Mesenteric fat pad (tissue), 1 donor: ENCODE measurements at regions not wholly inside any gene's neighbourhood (a gene's known extent, or its start where the extent isn't known, plus 50 kb on each side); places are given as distances from the start of the nearest gene placed in this dataset.
"Not testable (repeated sequence)": the region's sequence is repeated elsewhere in the genome, so short reads cannot be mapped to it uniquely, and the experiment has no call there.

ENCODE experiments used
- DNase-seq: peaks from one replicate; pipeline ENCODE4 v3.0.0-alpha.2; 2020; ENCODE audit warnings: low spot score
- donor health status: DM: yes; HTN: yes; CAD: no.

- DNase-seq, result no peak
Observed at GRCh38 chr21:19508442-19508841, 1104.9 kb upstream of the TMPRSS15 start.

- no peak for DNase-seq
Observed at GRCh38 chr21:19508844-19509243, 1105.3 kb upstream of the TMPRSS15 start.

- no peak for DNase-seq
Observed at GRCh38 chr21:19510057-19510456, 1106.5 kb upstream of the TMPRSS15 start.

GRCh38 chr21:19510653-19511052 lies 1107.1 kb upstream of the TMPRSS15 start:
- no peak for DNase-seq

- DNase-seq, result no peak
Observed at GRCh38 chr21:19522381-19522780, 1118.8 kb upstream of the TMPRSS15 start.

DNA sequence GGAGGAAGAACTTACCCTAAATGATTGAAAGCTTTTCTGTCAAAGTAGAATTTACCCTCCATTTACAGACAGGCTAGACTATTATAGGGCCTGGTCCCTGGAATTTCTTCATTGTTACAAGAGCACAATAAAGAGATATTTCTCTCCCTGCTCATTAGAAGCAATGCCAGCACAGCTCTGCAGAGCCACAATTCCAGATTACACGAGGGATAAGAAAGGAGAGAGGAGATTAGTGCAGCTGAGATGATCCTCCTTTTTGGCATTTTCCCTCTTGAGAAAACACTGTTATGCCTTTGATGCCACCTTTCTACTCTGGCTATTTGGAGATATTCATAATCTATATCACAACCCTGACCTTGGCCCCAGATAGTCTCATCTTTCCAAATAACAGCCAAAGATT lies 1119.5 kb upstream of the TMPRSS15 start:
- no peak for DNase-seq

GRCh38 chr21:19523746-19524145 lies 1120.2 kb upstream of the TMPRSS15 start:
- DNase-seq, result no peak

DNA sequence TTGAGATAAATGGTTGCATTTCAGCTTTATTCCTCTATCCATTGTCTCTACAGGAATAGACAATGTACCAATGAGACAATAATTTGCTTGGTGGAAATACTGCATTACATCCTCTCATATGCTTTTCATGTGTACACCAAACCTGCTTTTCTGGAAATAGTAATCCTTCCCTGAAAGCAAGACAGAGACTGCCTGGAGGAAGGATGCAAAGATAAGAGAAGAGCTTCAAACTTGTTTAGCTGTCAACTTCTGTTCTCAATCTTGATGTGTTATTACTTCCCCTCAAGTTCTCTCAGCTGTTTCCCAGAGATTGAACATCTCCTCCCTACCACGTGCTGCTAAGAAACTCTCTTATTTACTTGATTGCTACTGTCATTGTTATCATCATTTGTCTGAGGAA lies 1125.4 kb upstream of the TMPRSS15 start:
- DNase-seq, result no peak

- DNase-seq, result no peak
Observed at GRCh38 chr21:19535356-19535755, 1131.8 kb upstream of the TMPRSS15 start.

DNA sequence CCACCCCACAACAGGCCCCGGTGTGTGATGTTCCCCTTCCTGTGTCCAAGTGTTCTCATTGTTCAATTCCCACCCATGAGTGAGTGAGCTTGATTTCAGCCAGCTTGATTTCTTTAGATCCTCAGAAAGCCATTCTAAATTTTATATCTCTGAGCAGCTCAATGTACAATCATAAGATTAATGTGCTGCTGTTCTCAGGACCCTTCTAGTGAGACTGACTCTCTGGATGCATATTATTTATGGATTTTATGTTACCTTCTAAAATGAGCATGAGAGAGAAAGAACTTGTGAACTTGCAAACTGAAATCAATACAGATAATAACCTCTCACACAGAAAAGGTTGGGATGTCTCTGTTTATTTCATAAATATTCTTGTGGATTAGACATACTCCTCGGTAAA lies 1133.5 kb upstream of the TMPRSS15 start:
- no peak for DNase-seq

- no peak for DNase-seq
Observed at GRCh38 chr21:19540287-19540686, 1136.7 kb upstream of the TMPRSS15 start.

GRCh38 chr21:19541602-19542001 lies 1138.0 kb upstream of the TMPRSS15 start:
- no peak for DNase-seq

DNA sequence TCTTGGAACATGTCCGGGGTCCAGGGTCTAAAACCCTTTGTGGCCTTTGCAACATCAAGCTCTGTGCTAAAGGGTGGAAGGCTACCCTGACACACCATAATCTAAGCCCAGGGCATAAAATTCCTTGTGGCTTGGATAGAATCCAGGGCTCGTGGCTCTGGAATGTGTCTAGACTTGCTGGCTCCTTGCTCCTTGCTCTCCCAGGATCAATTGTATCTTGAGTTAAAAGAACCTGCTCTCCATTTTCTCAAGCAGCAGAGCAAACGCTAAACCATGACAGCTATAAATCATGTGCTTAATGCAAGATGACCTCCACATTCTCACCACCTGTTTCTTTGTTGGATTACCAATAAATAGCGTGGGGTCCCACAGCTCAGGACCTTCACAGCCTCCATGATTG lies 1140.9 kb upstream of the TMPRSS15 start:
- not testable (repeated sequence) for DNase-seq

- DNase-seq, result no peak
Observed at GRCh38 chr21:19547951-19548840, 1144.6 kb upstream of the TMPRSS15 start.

DNA sequence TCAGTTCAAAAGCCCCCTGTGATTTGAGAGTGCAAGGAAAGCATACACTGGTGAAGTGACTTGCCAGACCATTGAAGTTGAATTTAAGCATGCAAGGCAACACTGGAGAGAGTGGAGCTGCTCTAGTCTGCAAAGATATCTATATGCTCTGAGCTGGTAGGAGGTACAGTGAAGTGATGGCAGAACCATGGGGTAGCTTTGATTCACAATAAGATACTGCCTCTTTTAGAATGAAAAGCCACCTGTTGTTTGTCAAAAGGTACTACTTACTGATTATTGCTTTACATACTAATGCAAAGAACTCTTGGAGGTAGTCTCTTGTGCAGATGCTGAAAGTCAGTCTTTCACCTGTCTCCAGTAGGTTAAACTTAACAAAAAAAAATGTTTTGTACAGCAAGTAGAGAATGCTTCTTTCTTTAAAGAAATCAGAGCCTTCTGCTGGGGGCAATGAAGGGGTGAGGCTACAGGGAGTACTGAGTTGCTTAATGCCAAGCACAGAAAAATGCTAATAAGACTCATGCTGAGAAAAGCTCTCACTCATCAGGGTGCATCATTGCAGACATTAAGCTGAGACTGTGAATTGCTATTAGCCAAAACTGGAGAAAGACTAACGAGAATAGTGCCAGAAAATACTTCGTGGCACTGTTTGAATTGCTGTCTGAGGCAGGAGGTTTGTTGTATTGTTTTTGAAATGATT lies 1150.5 kb upstream of the TMPRSS15 start:
- DNase-seq, result no peak

DNA sequence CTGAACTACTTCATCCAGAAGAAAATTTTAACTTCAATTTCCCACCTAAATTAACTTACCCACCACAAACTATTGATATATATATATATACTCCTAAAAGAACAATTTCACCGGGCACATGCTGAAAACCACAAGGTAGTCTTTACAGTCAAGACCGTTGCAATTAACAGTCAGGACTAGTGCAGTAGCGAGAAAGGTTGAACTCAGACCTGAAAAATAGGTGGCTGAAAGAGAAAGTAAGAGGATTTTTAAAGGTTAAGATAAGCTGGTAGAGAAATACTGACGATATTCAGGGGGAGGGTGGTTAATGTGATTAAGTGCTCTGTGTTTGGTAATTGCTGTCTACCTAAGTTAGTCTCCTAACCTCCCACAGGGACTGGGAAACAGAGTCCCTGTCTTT lies 1153.5 kb upstream of the TMPRSS15 start:
- DNase-seq, result no peak

DNA sequence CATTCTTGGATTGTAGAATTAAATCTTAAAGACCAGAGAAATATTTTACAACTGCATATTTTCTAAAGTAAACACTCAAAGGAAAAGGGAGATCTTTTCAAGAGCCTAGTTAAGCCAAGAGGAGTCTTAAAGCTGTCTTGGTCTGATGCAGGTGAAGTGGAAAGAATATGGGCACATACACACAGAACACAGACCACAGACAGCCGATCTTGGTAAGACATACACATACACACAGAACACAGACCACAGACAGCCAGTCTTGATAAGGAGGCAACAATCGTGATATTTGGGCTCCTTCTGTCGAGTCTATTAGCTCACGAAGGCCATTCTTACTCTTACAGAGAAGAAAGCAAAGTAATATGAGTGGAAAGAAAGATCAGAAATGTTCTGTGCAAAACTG lies 1153.9 kb upstream of the TMPRSS15 start:
- no peak for DNase-seq

DNA sequence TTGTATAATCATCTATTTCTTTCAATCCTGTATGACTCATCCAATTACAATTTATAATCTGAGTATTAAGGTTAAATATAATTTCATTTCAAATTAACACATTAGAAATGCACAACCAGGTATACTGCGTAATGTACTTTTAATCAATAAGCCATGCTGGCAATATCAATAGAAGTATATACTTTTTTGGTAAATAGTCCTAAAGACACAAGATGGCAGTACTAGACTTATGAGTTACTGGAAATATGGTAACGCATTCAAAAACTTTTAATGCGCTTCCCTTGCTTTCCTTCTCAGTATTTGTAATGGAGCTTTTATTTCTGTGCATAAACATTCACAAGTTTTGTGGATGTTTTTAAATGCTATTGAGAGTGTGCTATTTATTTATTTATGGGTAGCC lies 1162.0 kb upstream of the TMPRSS15 start:
- no peak for DNase-seq

DNA sequence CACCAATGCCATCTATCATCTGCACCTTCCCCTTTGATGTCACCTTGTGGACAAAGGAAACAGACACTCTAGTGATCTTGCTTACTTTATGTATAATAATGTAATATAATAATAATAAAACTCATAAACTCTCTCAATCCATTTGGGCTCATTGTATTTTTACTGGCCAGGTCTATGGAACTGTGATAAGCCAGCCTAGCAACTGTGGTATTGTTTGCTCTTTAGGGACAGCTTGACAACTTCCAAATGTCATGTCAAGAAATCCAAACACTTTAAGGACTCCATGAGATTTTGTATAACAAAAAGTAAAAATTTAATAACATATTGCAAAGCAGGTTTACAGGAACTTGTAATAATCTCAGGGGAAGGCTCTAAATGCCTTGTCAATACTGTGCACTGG lies 1163.4 kb upstream of the TMPRSS15 start:
- DNase-seq, result no peak

DNA sequence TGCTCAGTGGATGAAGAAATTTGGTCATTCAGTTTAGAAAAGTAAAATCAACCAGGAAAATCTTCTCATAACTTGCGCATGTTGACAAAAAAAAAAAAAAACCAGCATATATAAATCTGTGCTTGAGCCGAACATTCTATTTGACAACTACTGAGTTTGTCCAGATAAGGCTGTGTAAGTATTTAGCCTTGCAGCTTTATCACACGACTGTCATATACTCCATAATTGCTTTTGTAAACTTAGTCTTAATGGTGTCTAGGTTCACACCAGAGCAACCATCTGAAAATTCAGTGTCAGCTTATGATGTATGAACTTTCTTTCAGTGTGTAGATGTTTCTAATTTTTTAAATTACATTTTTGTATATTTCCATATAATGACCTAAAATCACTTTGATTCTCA lies 1173.8 kb upstream of the TMPRSS15 start:
- no peak for DNase-seq

DNA sequence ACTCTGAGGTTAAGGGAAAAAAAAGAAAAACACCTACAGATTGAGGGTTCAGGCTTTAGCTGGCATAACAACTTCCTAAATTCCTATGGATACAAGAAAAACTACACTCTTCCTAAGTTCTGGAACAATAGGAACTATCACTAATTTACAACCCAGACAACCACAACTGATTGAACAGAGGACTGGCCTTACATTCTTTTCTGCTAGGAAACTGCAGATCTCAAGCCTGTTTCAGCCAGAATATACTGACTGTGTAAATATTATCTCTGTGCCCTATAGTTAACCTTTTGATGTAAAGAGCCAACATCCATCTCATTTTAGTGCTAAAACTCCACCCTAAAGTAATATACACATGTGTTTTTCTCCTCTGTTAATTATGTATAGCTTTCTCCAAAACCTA lies 1186.5 kb upstream of the TMPRSS15 start:
- no peak for DNase-seq

DNA sequence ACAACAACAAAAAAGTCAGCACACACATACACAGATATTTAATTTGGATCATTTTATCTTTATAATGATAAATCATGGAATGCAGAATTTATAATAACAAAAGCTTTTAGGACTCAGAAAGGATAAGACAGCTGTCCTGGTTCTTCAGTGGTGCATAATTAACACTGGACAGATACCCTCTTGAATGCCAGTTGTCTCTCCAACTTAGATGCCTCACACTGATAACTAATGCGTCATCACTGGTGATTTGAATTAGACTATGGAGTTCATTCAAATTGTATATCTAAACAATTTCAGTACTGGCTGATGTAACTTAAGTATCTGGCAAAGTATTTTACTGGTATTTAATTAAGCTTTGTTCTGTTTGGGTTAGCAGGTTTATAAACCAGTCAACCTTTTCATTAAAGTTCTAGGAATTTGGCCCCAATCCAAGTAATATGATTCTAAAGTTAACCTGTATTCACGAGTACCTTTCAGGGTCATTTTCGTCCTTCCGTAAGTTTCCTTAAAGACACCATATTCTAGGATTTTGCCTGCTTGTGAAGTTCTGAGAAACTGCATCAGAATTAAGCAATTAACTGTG lies 1199.5 kb upstream of the TMPRSS15 start:
- no peak for DNase-seq
